ENCODE measurements at regions not wholly inside any gene's neighbourhood (a gene's known extent, or its start where the extent isn't known, plus 50 kb on each side); places are given as distances from the start of the nearest gene placed in this dataset.
"Not testable (repeated sequence)": the region's sequence is repeated elsewhere in the genome, so short reads cannot be mapped to it uniquely, and the experiment has no call there.

DNA sequence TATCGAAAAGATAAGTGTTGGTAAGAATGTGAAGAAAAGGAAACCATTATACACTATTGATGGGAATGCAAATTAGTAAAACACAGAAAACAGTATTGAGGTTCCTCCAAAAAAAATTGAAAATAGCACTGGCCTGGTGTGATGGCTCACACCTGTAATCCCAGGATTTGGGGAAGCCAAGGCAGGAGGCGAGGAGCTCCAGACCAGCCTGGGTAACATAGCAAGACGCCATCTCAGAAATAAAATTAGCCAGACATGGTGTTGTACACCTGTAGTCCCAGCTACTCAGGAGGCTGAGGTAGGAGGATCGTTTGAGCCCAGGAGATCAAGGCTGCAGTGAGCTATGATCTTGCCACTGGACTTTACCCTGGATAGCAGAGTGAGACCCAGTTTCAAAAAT is 5303.4 kb upstream of the TPTE start:
- DNase-seq (ENCODE audit: low spot score); intact Hi-C loops (cut with DNase I): not testable (repeated sequence)

DNA sequence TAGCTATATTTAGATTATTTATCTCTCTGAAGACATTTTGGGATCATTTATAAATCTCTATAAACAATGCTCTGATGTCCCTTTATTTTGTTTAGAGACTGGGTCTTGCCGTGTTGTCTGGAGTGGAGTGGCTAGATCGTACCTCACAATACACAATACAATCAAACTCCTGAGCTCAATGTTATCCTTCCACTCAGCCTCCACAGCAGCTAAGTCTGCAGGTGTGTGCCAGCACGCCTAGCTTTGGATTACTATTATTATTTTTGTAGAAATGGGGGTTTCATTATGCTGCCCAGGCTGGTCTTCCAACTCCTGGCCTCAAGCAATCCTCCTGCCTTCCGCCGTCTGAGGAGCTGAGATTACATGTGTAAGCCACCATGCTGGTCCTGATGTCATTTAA is 5301.4 kb upstream of the TPTE start:
- DNase-seq (ENCODE audit: low spot score); intact Hi-C loops (cut with DNase I): not testable (repeated sequence)

DNA sequence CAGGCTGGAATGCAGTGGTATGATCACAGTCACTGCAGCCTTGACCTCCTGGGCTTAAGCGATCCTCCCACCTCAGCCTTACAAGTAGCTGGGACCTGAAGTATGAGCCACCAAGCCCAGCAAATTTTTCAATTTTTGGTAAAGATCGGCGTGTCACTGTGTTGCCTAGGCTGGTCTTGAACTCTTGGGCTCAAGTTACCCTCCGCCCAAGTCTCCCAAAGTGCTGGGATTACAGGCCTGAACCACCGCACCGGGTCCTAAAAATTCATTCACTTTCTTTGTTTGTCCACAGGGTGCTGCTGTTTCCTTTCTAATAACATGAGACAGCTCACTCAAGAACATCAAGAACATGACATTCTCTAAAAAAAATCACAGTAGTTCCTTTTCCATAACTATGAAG is 5300.9 kb upstream of the TPTE start:
- intact Hi-C loops (cut with DNase I); DNase-seq (ENCODE audit: low spot score): not testable (repeated sequence)

DNA sequence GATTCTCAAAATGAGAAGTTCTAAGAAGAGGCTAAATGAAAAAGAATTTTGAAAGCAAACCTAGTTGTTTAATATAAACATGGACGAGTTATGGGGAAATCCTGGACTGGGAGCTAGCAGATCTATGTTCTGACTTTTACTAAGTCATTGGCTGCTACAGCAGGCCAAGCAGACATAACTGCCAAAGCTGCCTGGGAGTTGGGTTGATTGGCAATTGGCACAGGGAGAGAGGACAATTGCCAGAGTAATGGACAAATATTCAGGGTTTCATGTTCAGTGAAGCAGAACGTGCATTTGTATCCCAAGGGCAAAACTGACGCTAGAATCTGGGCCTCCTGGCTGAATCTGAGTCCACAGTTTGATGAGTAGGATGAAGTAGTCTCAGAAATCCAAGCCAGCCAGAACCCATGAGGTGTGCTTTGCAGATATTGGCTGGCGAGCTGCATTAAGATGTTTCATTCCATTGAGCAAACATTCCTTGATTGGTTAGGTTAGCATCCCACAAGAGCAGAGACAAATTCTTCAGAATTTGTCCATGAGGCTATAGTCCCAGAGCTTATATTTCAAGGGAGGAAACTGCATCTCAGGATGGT is 5299.8 kb upstream of the TPTE start:
- intact Hi-C loops (cut with DNase I); DNase-seq (ENCODE audit: low spot score): not testable (repeated sequence)

DNA sequence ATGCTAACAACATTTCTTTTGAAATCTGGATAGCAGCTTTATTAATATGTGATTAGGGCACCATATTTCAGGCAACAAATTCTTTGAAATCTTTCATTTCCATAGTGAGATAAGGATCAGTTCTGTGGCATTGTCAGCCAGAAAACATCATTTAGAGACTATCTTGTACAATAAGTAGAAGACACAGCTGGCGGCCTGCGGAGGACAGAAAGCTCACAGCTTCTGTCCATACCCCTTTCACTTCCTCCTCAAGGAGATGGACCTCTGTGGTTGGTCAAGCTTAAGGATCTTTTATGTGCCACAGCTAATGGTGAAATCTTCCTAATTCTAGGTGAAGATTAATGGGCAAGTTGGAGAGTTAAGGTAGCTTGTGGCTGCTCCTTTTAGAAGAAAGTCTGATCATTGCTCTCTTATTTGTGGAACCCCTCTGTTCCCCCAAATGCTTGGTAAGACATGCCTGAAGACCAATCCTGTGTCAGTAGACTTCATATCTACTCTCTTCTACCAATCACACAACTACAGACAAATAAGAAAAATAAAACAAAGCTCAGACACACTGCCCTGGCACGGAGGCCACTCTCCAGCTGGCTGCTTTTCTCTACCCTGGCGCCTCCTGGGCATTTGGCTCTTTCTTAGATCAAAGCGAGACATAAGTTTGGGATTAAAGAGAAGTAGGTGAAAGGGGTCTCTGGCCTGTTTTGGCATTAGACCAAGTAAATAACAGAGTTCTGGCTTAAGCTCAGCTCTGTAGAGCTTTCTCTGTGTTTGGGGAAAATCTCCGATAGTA is 5298.2 kb upstream of the TPTE start:
- intact Hi-C loops (cut with DNase I): not testable (repeated sequence)
- DNase-seq (ENCODE audit: low spot score): peak; percentile 86

DNA sequence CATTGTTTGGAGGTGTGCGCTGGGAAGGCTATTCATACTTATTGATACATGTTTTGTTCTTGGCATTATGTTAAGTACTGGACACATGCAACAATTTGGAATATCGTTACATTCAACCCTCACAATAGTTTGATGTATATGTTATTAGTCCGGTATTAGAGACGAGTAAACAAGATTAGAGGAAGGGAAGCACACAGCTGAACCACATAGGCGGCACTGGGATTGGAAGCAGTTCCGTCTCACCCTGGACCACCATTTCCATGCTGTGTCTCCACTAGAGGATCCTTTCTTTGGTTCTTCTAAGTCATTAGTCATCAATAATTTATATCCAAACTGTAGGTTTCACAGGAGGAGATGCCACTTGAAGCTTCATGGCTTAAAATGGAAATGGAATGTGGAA is 5297.2 kb upstream of the TPTE start:
- intact Hi-C loops (cut with DNase I); DNase-seq (ENCODE audit: low spot score): not testable (repeated sequence)

DNA sequence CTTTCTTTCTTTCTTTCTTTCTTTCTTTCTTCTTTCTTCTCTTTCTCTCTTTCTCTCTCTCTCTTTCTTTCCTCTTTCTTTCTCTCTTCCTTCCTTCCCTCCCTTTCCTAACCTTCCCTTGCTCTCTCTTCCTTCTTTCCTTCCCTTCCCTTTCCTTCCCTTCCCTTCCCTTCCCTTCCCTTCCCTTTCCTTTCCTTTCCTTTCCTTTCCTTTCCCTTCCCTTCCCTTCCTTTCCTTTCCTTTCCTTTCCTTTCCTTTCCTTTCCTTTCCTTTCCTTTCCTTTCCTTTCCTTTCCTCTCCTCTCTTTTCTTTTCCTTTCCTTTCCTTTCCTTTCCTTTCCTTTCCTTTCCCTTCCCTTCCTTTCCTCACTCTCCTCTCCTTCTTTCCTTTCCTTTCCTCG is 5294.1 kb upstream of the TPTE start:
- intact Hi-C loops (cut with DNase I); DNase-seq (ENCODE audit: low spot score): not testable (repeated sequence)

DNA sequence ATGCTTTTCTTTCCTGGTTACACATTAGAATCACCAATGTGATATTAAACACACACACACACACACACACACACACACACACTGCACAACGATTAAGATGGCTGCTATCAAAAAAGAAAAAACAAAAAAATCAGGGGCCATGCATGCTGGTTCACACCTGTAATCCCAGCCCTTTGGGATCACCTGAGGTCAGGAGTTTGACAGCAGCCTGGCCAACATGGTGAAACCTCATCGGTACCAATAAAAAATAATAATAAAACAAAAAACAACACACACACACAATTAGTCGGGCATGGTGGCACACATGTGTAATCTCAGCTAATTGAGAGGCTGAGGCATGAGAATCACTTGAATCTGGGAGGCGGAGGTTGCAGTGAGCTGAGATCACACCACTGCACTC is 5290.8 kb upstream of the TPTE start:
- intact Hi-C loops (cut with DNase I); DNase-seq (ENCODE audit: low spot score): not testable (repeated sequence)

DNA sequence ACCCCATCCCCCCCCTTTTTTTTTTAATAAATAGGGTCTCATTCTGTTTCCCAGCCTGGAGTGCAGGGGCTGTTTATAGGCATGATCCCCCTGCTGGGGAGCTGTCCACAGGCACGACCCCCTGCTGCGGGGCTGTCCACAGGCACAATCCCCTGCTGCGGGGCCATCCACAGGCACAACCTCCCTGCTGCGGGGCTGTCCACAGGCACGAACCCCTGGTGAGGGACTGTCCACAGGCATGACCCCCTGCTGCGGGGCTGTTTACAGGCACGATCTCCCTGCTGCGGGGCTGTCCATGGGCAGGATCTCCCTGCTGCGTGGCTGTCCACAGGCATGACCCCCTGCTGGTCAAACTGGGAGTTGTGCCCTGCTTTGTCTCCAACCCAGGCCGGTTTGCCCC is 5290.1 kb upstream of the TPTE start:
- intact Hi-C loops (cut with DNase I); DNase-seq (ENCODE audit: low spot score): not testable (repeated sequence)

DNA sequence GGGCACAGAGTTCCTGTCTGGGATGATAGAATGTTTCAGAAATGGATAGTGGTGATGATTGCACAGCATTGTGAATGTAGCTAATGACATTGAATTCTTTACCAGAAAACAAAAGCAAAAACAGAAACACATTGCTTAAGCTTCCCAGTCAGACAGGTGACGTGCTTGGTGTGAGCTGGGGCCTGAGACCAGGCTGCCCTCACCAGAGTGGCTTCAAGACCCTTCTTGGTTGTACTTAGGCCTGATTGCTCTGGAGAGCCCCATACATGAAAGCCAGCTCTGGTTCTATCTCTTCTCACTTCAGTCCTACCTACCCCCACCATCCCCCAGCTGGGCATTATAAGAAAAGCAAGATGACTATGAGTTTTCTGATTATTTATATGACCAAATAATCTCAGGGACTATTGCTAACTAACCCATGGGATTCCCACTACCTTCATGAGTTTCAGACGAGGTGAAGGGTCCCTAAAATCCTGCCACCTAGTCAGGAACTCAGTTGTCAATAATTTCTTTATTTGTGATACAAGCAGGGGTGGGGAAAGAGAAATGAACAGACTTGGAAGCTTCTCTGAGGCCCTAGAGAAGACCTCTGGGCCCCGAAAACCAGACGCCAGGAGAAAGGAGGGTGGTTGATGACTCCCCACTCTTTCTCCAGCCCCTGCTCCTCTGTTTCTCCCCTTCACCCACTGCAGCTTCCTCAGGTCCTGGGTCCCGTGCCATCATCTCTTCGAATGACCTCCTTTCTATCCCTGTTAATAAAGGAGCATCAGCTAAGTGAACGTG is 5289.0 kb upstream of the TPTE start:
- DNase-seq (ENCODE audit: low spot score): not testable (repeated sequence)

DNA sequence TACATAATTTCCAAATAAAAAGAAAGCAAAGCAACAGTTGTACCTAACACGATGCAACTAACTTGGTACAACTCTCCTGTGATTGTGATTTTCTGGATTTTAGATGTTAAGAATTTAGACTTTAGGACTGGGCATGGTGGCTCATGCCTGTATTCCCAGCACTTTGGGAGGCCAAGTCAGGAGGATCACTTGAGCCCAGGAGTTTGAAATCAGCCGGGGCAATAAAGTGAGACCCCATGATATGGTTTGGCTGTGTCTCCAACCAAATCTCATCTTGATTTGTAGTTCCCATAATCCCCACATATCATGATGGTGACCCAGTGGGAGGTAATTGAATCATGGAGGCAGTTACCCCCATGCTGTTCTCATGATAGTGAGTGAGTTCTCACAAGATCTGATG is 5285.6 kb upstream of the TPTE start:
- DNase-seq (ENCODE audit: low spot score): not testable (repeated sequence)

More for the DNA sequence above, 5289.0 kb upstream of the TPTE start:
- intact Hi-C loops (cut with DNase I): not testable (repeated sequence)

DNA sequence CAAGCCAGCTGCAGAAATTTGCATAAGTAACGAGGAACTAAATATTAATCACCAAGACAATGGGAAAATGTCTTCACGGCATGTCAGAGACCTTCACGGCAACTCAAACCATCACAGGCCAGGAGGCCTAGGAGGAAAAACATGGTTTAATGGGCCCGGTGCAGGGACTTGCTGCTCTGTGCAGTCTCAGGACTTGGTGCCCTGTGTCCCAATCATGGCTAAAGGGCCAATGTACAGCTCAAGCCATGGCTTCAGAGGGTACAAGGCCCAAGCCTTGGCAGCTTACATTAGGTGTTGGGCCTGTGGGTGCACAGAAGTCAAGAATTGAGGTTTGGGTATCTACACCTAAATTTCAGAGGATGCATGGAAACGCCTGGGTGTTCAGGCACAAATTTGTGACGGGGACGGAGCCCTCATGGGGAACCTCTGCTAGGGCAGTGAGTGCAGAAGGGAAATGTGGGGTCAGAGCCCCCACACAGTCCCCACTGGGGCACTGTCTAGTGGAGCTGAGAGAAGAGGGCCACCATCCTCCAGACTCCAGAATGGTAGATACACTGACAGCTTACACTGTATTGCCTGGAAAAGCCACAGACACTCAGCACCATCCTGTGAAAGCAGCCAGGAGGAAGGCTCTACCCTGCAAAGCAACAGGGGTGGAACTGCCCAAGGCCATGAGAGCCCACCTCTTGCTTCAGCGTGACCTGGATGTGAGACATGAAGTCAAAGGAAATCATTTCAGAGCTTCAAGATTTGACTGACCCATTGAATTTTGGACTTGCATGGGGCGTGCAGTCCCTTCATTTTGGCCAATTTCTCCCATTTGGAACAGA is 5284.3 kb upstream of the TPTE start:
- DNase-seq (ENCODE audit: low spot score): not testable (repeated sequence)

More for the DNA sequence above, 5285.6 kb upstream of the TPTE start:
- intact Hi-C loops (cut with DNase I): not testable (repeated sequence)

DNA sequence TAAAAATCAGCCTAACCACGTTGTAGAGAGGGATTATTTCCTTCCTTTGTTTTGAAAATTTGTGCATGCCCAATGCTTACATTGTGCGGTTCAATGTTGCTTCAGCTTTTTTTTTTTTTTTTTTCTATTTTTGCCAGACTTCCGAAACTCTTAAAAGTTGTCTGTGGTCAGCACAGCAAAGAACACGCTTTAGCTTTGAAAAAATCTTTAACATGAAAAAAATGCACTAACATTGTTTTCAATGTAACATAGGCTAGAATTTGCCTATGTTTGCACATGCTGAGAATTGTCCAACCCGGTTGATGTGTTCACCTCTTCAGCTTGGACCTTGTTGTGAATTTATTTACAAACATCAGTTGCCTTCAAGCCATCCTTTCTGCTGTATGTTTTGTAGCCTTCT is 5280.9 kb upstream of the TPTE start:
- intact Hi-C loops (cut with DNase I); DNase-seq (ENCODE audit: low spot score): not testable (repeated sequence)

More for the DNA sequence above, 5284.3 kb upstream of the TPTE start:
- intact Hi-C loops (cut with DNase I): not testable (repeated sequence)

DNA sequence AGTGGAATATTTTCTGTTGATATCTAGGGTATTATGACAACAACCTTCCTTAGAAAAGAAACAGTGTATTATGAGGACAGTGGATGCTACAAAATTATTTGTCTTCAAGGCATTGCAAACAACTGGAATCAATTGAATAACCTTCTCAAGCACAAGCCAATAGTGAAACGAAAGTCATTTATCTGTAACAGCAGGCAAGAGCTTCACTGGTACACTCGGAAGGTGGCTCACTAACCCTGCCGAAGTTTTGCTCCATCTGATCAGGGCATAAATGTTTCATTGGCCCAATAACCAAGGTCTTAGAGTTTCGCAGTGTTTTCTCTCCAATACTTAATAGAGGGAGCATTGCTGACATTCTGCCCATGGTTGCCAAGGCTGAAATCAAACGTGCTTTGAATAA is 5278.7 kb upstream of the TPTE start:
- DNase-seq (ENCODE audit: low spot score); intact Hi-C loops (cut with DNase I): not testable (repeated sequence)

DNA sequence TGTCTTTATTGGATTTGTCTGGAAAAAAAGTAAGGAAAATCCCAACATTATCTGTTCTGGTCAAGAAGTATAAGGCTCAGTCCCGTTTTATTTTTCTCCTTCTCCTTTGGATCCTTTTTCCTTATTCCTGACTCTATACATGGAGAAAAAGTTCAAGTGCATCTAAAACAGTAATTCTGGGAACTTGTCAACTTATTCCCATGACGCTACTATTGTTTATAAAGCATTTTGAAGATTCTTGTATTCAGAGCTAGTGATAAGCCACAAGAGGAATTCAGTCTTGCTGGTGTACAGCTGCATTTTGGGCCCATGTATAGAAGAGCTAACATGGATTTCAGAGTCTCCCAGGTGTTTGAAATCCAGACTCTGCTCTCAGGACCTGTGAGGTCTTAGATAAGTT is 5278.1 kb upstream of the TPTE start:
- DNase-seq (ENCODE audit: low spot score); intact Hi-C loops (cut with DNase I): not testable (repeated sequence)

DNA sequence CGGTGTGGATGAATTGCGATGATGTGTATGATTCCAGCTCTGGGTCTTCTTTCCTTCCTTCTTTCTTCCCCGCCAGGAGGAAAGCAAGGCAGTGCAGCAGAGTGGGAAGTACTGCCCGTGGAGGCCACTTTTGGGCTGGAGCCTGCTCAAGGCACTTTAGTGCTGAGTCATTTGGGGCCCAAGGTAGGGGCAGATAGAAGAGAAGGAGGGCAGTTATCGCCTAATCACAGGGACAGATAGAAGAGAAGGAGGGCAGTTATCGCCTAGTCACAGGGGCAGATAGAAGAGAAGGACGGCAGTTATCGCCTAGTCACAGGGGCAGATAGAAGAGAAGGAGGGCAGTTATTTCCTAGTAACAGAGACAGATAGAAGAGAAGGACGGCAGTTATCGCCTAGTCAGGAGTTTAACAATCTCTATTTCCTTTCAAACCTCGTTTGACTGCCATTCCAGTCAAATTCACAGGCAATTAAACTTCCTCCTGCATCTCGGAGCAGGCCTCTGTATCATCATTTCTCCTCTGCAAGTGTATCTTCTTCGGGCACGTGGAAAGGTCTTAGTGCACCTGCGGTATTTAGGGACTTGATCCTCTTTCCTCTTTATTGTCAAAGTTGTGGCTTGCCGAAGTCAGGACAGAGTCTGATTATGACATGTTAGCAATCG is 5277.5 kb upstream of the TPTE start:
- intact Hi-C loops (cut with DNase I); DNase-seq (ENCODE audit: low spot score): not testable (repeated sequence)

DNA sequence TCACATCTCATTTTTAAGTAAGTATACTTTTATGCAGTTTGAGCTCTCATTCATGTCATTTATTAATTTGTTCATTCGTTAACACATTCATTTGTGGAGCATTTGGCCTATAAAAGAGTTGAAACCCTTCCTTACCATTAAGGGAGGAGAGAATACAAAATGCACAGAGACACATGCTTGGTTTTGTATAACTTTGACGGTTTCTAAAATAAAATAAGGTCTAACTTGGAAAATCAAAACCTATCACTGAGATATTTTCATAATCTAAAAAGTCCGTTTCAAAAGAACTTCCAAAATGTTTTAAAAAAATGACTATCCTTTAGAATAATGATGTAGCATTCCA is 5277.0 kb upstream of the TPTE start:
- DNase-seq (ENCODE audit: low spot score); intact Hi-C loops (cut with DNase I): not testable (repeated sequence)

DNA sequence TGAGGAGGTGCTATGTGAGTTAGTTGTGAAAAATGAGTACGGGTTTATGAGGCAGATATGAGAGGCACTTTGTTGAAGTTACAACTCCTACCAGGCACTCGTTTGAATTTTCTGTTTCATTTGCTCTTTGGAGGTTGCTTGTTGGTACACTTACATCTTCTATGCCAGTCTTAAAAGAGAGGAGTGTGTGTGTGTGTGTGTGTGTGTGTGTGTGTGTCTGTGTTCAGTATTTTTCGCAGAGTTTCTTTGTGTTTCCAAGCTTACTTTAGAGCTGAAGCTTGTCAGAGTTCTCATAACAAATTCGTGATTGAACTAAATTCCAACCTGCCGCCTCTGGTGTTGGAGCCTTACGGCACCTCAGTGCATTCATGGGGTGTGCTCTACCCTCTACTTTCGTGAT is 5276.4 kb upstream of the TPTE start:
- DNase-seq (ENCODE audit: low spot score); intact Hi-C loops (cut with DNase I): not testable (repeated sequence)

DNA sequence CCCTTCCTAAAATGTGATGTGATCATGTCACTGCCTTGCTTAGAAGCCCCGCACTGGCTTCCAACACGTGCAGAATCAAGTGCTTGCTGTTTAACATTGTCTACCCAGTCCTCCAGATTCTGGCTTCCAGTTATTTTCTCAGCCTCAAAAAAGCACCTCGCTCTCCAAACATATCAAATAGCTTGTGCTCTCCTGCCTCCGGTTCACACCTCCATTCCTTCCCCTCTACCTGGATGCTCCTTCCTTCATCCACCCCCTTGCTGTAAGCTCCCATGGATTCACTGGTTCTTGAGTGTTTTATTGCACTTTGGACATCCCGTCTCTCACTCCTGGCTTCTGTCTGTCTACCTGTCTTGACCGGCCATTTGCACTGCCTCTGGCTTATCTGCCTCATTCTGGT is 5275.0 kb upstream of the TPTE start:
- DNase-seq (ENCODE audit: low spot score): peak; percentile 78
- intact Hi-C loops (cut with DNase I): not testable (repeated sequence)
